NCI-H2107 (cell line): ENCODE measurements at regions not wholly inside any gene's neighbourhood (a gene's known extent, or its start where the extent isn't known, plus 50 kb on each side); places are given as distances from the start of the nearest gene placed in this dataset.

ENCODE experiments used
- DNase-seq: peaks from one replicate; lab custom pipeline; 2025; lab: John Stamatoyannopoulos, UW

DNA sequence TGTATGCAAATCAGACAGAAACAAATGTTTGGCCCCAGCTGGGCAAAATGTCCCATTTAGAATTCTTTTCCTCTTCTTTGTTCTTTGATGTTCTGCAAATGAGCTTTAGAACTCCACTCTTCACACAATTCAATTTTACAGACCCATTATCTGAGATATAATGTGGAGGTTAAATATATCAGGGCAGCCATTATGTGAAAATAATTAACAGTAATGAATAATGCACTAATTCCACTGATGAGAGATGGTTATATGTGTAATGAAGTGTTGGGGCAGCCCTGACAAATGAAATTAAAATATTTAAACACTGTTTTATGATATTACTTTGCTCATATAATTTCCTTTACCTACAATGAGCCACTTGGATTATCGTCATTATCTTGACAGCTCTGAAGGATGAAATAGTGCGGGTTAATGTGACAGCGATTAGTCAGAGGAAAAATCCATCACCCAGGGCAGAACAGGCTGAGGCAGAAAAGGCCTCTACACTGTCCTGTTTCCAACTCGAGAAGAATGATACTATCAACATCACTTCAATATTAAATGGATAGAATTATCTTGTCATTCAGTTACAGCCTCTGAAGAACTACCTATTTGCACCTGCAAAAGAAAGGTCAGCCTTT is 321.1 kb downstream of the RBM26 start:
- DNase-seq: no peak

DNA sequence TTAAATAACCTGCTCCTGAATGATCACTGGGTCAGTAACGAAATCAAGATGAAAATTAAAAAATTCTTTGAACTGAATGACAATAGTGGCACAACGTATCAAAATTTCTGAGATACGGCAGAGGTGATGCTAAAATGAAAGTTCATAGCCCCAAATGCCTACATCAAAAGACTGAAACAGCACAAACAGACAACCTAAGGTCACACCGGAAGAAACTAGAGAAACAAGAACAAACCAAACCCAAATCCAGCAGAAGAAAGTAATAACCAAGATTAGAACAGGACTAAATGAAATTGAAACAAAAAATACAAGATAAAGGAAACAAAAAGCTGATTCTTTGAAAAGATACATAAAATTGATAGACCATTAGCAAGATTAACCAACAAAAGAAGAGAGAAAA is 324.1 kb downstream of the RBM26 start:
- no peak for DNase-seq

DNA sequence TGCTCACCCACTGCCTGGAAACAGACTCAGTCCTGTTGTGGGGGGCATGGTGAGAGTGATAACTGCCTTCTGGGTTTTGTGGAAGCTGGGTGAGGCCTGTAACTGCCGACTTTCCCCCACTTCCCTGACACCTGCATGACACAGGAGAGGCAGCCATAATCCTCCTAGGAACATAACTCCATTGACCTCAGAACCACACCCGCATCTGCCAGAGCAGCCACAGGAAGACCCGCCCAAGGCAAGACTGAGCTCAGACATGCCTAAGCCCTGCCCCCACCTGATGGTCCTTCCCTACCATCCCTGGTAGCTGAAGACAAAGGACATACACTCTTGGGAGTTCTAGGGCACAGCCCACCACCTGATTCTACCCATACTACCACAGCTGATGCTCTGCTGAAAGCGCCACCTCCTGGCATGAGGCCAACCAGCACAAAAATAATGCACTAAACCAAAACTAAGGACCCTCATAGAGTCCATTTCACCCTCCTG is 326.7 kb downstream of the RBM26 start:
- no peak for DNase-seq

DNA sequence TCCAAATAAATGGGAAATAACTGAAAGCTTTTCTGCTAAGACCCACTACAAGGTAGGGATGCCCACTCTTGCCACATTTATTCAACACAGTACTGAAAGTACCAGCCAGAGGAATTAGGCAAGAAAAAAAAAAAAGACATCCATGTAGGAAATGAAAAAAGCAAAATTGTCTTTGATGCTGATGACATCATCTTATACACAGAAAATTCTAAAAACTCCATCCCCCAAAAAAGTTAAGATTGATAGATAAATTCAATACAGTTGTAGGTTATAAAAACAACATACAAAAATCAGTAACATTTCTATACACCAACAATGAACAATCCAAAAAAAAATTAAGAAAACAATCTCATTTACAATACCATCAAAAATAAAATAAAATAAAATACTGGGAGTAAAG is 330.4 kb downstream of the RBM26 start:
- no peak for DNase-seq

DNA sequence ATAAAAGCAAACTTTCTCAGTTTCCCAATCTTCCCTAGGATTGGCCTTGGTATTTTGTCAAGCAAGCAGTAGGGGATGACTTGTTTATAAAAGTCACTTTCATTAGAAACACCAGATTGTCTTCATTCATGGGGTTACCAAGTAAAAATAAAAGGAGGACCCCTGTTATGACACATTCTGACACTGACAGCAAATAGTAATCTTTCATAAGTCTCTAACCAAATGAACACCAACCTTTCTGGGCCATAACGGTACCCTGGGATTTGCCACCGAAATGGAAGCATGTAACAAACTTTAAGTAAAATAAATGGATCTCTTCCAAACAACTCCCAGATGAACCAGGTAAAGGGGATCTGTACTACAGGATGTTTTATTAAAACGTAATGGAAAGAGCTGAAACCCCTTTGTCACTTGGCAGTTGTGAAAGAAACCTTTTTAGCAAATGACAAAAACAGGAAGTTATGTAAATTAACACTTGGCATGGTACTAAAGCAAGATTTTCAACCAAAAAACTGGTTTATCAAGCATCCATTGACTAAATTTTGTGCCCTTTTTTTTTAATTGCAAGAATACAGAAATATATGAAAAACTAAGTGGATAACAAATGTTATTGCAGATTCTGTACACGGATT is 335.6 kb downstream of the RBM26 start:
- DNase-seq: no peak

DNA sequence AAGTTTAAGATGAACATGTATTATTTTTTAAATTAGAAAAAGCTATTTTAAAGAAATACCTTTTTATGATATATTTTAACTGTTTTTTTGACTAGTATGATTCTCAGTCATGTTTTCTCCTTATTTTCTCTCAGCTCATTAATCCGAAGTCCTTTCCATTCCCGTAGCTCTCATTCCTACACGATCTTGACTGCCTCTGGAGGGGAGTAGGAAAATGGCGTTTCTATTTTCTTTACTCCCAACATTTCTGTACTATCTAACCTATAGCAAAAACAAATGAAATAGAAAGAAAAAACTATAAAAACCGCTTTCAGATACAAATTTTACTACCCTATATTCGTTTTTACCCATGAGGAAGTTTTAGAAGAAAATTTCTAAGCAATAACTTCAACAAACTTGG is 343.8 kb downstream of the RBM26 start:
- DNase-seq: no peak

DNA sequence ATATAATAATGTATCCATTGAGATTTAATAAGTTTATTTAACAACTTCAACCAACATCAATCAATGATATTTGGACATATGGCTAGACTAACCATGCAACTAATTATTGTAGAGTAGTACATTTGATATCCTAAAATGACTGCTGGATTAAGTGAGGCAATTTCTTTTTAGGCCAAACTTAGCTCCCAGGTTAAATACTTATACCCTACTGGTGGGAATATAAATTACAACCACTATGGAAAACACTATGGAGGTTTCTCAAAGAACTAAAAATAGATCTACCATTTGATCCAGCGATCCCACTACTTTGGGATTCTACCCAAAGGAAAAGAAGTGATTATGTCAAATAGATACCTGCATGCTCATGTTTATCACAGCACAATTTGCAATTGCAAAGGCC is 345.8 kb downstream of the RBM26 start:
- DNase-seq: no peak

DNA sequence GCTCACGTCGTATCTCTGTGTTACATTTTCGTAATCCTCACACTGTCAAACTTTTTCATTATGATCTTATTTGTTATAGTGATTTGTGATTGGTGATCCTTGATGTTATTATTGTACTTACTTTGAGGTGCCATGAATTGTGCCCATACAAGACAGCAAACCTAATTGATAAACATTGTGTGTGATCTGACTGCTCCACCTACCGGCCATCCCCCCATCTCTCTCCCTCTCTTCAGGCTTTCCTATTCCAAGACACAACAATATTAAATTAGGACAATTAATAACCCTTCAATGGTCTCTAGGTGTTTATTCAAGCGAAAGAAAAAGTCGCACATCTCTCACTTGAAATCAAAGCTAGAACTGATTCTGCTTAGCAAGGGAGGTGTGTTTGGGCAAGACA is 349.3 kb downstream of the RBM26 start:
- DNase-seq: no peak

DNA sequence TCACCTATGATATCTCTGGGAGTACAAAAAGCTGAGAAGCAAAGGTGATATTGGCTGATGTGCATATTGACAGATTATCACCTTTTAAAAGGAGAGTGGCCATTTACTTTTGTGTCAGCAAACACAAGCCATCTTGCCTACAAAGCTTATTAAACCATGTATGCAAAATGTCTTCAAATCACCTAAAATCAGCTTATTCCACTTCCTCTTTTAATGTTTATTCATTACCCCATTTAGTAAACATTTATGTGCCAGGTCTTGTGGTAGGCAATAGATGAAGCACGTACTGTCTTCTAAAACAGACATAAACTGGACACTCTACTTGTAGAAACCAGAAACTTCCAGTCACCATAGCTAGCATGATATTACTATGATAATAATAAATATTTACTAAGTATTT is 354.6 kb downstream of the RBM26 start:
- no peak for DNase-seq

DNA sequence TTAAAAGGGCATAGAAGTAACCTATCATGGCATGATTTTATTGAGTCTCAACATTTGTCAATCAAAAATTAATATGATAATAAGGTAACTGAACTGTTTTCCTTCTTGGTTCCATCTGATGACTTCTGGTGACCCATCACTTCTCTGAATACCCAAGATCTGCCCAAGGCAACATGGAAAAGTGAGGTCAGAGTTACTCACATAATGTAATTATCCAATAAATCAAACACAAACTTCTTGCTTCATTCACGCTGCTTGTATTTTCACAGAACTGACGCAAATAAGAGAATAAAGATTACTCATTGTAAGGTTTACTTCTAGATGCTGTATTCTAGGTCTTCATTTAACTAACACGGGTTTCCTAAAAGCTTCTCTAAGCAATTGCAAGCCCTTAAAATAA is 361.6 kb downstream of the RBM26 start:
- no peak for DNase-seq

DNA sequence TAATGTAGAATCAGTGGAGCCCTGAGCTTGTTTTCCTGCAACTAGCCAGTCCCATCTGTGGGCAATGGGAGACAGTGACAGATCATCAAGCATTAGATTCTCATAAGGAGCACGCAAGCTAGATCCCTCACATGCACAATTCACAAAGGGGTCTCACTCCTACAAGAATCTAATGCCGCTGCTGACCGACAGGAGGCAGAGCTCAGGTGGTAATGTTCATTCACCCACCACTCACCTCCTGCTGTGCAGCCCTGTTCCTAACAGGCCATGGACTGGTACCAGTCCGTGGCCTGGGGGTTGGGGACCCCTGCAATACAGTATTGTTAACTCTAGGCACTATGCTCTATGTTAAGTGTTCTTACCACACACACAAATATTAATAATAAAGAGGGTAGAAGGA is 362.8 kb downstream of the RBM26 start:
- DNase-seq: no peak

DNA sequence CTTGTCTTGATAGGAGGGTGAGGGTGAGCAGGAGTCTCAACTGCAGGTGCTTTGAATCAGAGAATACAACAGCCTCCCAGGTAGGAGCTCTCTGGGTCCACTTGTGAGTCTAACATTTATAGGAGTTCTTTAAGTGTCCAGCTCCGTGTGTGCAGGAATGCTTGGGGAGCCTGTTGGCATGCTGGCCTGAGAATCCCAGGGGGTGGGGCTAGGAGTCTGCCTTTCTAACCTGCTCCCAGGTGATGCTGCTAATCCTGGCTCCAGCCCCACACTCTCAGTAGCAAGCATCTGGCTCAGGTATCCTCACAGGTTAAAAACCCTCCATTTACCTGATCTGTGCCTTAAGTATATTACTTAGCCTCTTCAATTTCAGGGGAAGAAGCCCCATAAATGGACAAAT is 368.9 kb downstream of the RBM26 start:
- no peak for DNase-seq

DNA sequence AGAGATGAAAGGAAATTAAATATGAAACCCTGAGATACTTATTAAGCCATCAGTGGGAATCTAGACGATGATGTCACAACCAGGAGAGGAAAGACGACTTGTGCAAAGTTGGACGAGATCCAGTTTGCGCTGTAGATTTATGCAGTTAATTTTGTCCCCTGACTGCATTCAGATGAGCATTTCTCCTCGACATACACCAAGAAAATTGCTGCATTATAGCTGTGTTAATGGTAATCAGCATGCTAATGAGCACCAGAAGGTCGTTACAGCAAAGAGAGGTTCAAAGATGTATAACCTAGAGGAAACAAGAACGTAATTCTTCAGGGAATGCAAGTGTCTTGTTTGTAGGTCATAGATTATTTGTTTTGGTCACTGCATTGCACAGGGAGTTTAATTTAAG is 371.7 kb downstream of the RBM26 start:
- no peak for DNase-seq

DNA sequence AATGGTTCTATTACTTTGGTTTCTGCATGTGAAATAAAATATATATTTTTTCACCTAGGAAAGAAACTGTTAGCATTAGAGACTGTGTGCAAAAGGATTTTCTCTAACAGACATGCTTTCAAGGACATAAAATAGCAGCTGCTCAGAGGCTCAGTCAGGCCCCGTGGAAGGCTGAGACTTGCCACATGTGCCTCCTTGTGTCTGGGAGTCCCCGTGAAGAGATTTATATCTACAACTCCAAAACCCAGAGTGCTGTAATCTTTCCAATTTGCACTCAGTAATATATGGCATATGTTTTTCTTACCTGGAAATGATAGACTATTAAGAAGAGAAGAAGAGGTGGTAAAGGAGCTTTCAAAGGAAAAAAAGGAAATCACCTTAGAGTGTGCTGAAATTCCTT is 371.6 kb upstream of the OBI1 start:
- no peak for DNase-seq

DNA sequence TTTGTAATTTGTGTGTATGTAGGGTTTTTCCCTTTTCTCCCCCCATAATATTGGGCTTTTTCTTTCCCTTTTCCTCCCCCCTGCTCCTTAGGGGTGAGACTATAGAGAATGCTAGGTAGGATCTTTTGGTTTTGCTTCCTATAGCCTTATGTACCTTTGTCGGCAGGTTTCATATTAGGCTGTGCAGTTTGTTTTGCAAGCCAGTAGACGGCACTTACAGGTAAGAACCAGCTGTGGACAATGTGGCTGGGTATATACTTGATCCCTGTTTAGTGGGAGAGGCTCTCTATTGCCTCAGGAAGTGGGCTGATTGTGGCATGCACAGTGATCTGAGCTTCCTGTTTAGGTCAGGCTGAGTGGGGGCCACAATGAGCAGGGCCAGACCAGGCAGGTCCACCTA is 359.2 kb upstream of the OBI1 start:
- DNase-seq: no peak

DNA sequence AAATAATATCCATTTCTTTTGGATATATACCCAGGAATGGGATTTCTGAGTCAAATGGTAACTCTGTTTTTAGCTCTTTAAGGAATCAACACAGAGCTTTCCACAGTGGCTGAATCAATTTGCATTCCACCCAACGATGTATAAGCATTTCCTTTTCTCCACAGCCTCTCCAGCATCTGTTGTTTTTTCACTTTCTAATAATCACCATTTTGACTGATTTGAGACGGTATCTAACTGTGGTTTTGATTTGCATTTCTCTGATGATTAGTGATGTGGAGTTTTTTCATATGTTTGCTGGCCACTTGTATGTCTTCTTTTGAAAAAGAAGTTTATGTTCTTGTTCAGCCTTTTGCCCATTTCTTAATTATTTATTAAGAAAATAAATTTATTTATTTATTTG is 352.2 kb upstream of the OBI1 start:
- no peak for DNase-seq

DNA sequence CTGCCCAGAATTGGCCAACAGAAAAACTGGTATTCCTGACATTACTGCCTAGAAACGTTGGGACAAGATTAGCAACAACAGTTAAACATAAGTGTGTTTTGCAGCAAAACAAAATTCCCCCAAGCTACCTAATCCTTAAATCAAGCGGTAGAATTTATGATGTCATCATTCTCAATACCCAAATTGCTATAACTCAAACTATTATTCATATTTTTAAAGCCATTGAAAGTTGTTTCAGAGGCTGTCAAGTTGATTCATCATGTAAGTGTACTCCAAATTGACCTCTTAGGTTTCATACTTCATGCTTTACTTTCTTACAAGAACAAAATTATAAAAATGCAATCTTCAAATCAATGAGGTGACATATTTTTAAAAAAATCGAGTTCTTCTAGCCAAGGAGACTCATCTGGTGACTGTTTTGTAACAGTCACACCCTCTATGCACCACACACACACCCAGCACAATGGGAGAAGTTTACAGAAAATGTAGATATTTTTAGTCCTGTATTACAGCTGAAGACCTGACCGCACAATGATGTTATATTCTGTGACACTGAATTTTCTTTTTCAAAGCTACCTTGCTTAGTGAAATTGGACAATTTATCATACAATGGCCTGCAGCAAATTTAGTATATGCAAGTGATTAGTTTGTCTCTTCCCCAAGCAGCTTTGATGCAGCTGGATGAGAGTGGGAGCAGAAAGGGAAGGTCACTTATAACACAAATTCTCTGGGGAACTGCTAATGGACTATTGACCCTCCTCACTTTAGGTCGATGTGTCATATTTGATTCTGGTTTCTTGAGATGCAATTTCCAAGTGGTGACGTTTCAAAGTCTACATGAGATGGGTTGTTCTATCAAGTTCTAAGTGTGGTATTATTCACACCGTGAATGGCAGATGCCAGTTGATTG is 345.3 kb upstream of the OBI1 start:
- DNase-seq: no peak

DNA sequence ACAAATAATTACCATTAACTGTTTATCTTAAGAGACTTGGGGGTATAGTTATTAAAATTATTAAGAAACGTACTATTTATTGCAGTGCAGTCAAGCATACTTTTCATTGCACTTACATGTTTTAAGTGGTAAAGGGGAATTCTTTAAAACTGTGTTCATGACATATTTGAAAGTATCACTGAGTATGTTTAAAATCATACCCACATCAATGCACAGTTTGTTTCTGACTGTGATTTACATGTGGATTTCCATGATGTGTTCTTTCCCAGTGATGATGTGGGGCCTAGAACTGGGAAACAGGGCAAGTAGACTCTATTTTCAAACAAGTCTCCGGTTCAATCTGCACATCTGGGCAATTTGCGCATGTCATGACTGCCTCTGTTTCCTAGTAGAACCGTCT is 340.5 kb upstream of the OBI1 start:
- no peak for DNase-seq

DNA sequence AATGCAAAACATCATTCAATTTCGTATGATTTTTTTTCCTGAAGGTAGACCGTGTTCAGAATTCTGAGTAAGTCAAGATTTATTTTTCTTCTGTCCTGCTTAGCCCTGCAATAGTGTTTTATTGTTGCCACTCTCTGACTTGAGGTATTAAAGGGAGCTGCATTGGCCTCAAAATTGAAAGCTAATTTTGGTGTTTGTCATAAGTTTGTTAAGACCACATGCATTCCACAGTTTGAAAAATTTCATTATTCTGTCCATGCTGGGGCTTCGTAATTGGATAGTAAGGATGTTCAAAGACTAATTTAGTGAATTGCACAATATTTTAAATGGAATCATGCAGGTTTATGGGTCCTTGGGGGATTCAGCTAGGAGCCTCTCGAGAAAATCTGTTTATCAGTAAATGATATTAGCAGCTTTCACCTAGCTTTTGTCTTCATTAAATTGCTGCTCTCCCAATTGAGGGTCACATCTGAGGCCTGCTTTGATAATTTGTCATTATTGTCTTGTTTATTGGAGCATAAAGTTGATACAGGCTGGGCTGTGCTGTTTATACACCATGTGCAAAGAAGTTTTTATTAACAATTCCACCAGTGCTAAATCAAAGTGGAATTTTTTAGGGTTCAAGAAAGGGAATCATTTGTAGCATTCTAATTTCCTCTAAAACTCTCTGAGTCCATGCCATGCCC is 339.8 kb upstream of the OBI1 start:
- no peak for DNase-seq

DNA sequence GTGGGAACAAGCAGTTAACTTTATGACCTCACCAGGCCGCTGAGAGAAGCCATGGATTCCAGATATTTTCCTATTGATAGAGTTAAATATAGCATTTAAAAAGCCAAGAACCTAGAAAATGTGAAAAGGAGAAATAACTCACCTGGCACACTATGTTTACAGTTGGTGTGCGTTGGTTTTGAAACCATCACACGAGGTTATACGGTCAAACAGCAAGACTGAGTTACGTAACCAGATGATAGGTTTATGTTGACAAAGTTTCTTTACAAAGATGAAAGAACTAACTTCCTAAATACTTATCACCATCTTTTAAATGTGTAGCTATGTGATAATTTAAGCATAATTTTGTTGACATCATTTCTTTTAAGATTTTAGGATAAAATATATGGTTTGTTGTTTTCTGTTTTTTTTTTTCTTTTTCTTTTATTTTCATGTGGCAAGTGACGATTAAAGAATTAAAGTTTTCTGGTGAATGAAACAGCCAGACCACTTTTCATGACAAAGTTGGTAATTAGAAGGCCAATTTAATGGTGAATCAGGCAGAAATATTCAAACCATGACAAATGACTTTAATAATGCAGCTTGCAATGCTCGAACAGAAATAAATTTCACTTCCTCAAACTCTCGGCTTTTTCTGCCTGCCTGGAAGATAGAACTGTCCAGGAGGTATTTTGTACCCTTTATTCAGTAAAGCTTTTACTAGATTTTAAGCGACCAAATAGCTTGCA is 339.1 kb upstream of the OBI1 start:
- no peak for DNase-seq

DNA sequence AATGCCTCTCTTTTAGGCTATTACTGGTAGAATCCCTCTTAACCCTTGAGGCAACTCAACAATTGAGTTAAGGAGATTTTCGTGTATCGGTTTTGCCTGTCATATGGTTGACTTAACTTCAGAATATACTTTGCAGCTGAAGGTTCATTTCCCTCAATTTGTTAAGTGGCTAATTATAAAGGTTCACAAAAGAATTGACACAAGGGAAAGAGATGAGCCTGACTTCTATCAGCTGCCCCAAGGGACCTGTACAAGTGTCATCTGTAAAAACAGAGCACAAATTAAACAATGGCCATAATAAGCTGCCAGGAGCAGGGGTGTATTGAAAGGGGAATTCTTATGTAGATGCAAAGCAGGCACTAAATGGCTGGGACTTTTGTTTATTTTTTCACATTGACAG is 334.8 kb upstream of the OBI1 start:
- no peak for DNase-seq

DNA sequence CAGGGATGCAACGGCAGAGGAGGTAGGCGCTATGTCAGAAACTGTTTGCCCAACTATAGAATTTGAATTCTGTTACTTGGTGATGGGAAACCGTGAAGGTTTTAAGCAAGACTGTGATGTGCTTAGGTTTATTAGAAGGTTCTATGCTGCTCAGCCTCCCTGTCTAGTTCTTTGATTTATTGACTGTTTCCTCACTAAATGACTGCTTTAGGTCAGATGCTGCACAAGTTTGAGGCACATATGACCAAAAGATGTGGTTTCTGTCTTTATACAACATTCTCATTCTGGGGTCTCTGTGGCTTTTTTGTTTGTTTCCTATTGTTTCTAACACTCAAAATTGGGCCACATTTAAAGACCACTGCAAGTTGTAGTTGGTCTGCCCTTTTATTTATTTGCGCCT is 323.0 kb upstream of the OBI1 start:
- DNase-seq: no peak
